ENCODE measurements at regions not wholly inside any gene's neighbourhood (a gene's known extent, or its start where the extent isn't known, plus 50 kb on each side); places are given as distances from the start of the nearest gene placed in this dataset.

- dilution Hi-C loops (cut with HindIII; ENCODE audit: low sequenced_read_pairs, unreplicated experiment), result no loop called here
- ATAC-seq (ENCODE audit: low read depth) (no peak), DNase-seq (no peak)
- H2AK5ac ChIP-seq (ENCODE audit: low read depth, low read length), result no peak overlapping the region
- no peaks in the 10 kb centered on the region for H3K36me3 ChIP-seq (ENCODE audit: control insufficient read depth, insufficient read depth, low read length)
- in situ Hi-C loops (cut with MboI; ENCODE audit: low sequenced_read_pairs), result no loop called here
- H3K56ac ChIP-seq (ENCODE audit: extremely low read depth, insufficient read depth, low read length), result no peak overlapping the region
- TF ChIP-seq MAFK (IDR thresholded peaks at IDR 0.05; ENCODE audit: low read depth, low read length), result no peak
- no peak for TF ChIP-seq CTCF (conservative IDR thresholded peaks at IDR 0.05; ENCODE audit: low read depth, low read length)
- no peak for TF ChIP-seq MXI1 (IDR thresholded peaks at IDR 0.05; ENCODE audit: borderline replicate concordance, low read depth, low read length)
- TF ChIP-seq CEBPB (IDR thresholded peaks at IDR 0.05; ENCODE audit: low read depth, low read length), result no peak
- no peak for TF ChIP-seq BHLHE40 (IDR thresholded peaks at IDR 0.05; ENCODE audit: low read depth, low read length)
- TF ChIP-seq USF2 (IDR thresholded peaks at IDR 0.05; ENCODE audit: low read depth, low read length), result no peak
- no peak for TF ChIP-seq NFE2L2 (IDR thresholded peaks at IDR 0.05; ENCODE audit: low read depth, low read length)
- TF ChIP-seq POLR2A (IDR thresholded peaks at IDR 0.05; ENCODE audit: low read depth, low read length), result no peak
- TF ChIP-seq CHD1 (IDR thresholded peaks at IDR 0.05; ENCODE audit: low read depth, low read length), result no peak
- TF ChIP-seq, protein P1, sequence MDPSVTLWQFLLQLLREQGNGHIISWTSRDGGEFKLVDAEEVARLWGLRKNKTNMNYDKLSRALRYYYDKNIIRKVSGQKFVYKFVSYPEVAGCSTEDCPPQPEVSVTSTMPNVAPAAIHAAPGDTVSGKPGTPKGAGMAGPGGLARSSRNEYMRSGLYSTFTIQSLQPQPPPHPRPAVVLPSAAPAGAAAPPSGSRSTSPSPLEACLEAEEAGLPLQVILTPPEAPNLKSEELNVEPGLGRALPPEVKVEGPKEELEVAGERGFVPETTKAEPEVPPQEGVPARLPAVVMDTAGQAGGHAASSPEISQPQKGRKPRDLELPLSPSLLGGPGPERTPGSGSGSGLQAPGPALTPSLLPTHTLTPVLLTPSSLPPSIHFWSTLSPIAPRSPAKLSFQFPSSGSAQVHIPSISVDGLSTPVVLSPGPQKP (IDR thresholded peaks at IDR 0.05; ENCODE audit: borderline replicate concordance, low read depth, low read length), result no peak
- no peak for TF ChIP-seq RCOR1 (IDR thresholded peaks at IDR 0.05; ENCODE audit: insufficient replicate concordance, low read length)
- no peak for TF ChIP-seq MAZ (IDR thresholded peaks at IDR 0.05; ENCODE audit: borderline replicate concordance, low read depth, low read length)
- TF ChIP-seq RFX5 (IDR thresholded peaks at IDR 0.05; ENCODE audit: low read depth, low read length), result no peak
- no peak for TF ChIP-seq FOS (IDR thresholded peaks at IDR 0.05; ENCODE audit: low read depth, low read length)
- no peak for TF ChIP-seq SMC3 (IDR thresholded peaks at IDR 0.05; ENCODE audit: low read depth, low read length)
- no peak for TF ChIP-seq RAD21 (IDR thresholded peaks at IDR 0.05; ENCODE audit: low read length)
- no peaks in the 10 kb centered on the region for H3K9me1 ChIP-seq (ENCODE audit: insufficient read depth, low read length)
- no peaks in the 10 kb centered on the region for H3K79me1 ChIP-seq (ENCODE audit: low read depth in 1 of 2, low read length in 2 of 2)
- no peak overlapping the region for H2BK20ac ChIP-seq (ENCODE audit: low read depth, low read length)
- H3K27ac ChIP-seq (ENCODE audit: insufficient read depth, low read length), result no peak overlapping the region
- no peak overlapping the region for H2AFZ ChIP-seq (replicated peaks; ENCODE audit: low read length, poor library complexity)
- no peak overlapping the region for H4K5ac ChIP-seq (ENCODE audit: low read depth, low read length)
- no peak overlapping the region for H3K4ac ChIP-seq (ENCODE audit: low read depth, low read length)
- BruUV-seq (replicated peaks), result no TSS peak
- no peak overlapping the region for H3K23ac ChIP-seq (ENCODE audit: low read depth, low read length)
- H3K4me1 ChIP-seq (ENCODE audit: control insufficient read depth, insufficient read depth, low read length), result no peaks in the 10 kb centered on the region
- no peak overlapping the region for H4K91ac ChIP-seq (ENCODE audit: insufficient read depth, low read depth, low read length)
- H3K4me3 ChIP-seq (ENCODE audit: insufficient read depth, low read depth, low read length), result no peak overlapping the region
- no peak overlapping the region for H2BK5ac ChIP-seq (ENCODE audit: low read depth, low read length, poor library complexity, severe bottlenecking)
- H2AK9ac ChIP-seq (replicated peaks; ENCODE audit: low read depth, low read length, poor library complexity), result no peak overlapping the region
- no peak overlapping the region for H2BK15ac ChIP-seq (ENCODE audit: low read depth, low read length)
- H4K20me1 ChIP-seq (ENCODE audit: insufficient read depth, low read length), result no peaks in the 10 kb centered on the region
- no peak overlapping the region for H4K8ac ChIP-seq (ENCODE audit: low read depth in 2 of 2, low read length in 2 of 2)
- peaks cover 81% of the 10 kb centered on the region for H3K9me3 ChIP-seq (ENCODE audit: control insufficient read depth, insufficient read depth, low read length)
- H3K18ac ChIP-seq (ENCODE audit: low read depth, low read length), result no peak overlapping the region
- intact Hi-C loops (cut with micrococcal nuclease), result no loop called here
- CTCF ChIA-PET, result no interaction called here
- POLR2A ChIA-PET (ENCODE audit: unreplicated experiment), result no interaction called here
- no peak overlapping the region for H3K9ac ChIP-seq (ENCODE audit: low read depth, low read length)
- H3K27me3 ChIP-seq (ENCODE audit: control insufficient read depth, insufficient read depth, low read length), result no peaks in the 10 kb centered on the region
- WGBS, 2 experiments (ENCODE audit: extremely low coverage in 2 of 2, insufficient read length in 1 of 2), result 83% methylated on average over 18 of the region's 18 CpGs; no CpG with 5 or more reads in 1 of the 2 experiments
- H3K14ac ChIP-seq (replicated peaks; ENCODE audit: low read depth, low read length), result no peak overlapping the region
- H2BK120ac ChIP-seq (ENCODE audit: low read depth, low read length), result no peak overlapping the region
- H3K4me2 ChIP-seq (ENCODE audit: low read depth, low read length), result no peak overlapping the region
Measured at GRCh38 chr2:2764739-2765138, 433.7 kb upstream of the MYT1L start.
